Pancreas (tissue), 10 donors: ENCODE measurements at regions not wholly inside any gene's neighbourhood (a gene's known extent, or its start where the extent isn't known, plus 50 kb on each side); places are given as distances from the start of the nearest gene placed in this dataset.

ENCODE experiments used
- ATAC-seq, 4 donors: fragments of 200-7000 bp; cut with Tn5 transposase; one replicate each; pipeline versions ENCODE4 v1.8.0 to v1.9.1; 2020; ENCODE audit warnings: mild to moderate bottlenecking in 4 of 4, moderate library complexity in 4 of 4
- DNase-seq, 6 donors: peaks; one replicate each; pipeline ENCODE4 v3.0.0-alpha.2; 2020
- FAIRE-seq: peaks from 2 replicates; lab custom pipeline; 2012; peaks lifted over from hg19 to GRCh38; lab: Jason Lieb, UNC
- H3K27ac ChIP-seq, 4 donors: fragments of 200-600 bp; sonication (generic); 1 replicate in 3 of 4; 2 replicates in 1 of 4; pipeline versions ENCODE4 v1.5.0 to v1.8.0; 2020
- H3K27me3 ChIP-seq, 4 donors: fragments of 200-600 bp; one replicate each; pipeline ENCODE4 v1.8.0; 2021
- H3K36me3 ChIP-seq, 3 donors: fragments of 200-600 bp; sonication (generic) in 1 of 3; one replicate each; pipeline versions ENCODE4 v1.5.0 to v1.8.0; 2020 to 2021
- H3K4me1 ChIP-seq, 3 donors: fragments of 200-600 bp; one replicate each; pipeline ENCODE4 v1.8.0; 2021
- H3K4me3 ChIP-seq, 4 donors: fragments of 200-600 bp; sonication (generic) in 2 of 4; one replicate each; pipeline versions ENCODE4 v1.5.0 to v1.8.0; 2020 to 2021
- H3K9me3 ChIP-seq, 4 donors: fragments of 200-600 bp; one replicate each; pipeline ENCODE4 v1.8.0; 2021
- WGBS, 2 donors: extraction: QIAGEN DNeasy Blood & Tissue Kit; methylation state at CpG; one replicate each; pipeline ENCODE4 v1.1.7; 2013; 5-methylcytosine and 5-hydroxymethylcytosine counted together
- intact Hi-C, 3 donors: fragments of 100-400 bp; cut with DNase I; formaldehyde crosslinking; loops; one replicate each; pipeline versions ENCODE4 v1.11.1 to v1.14.2; 2022
- TF ChIP-seq, protein P1 (sequence below), 4 donors: fragments of 200-600 bp; sonication (generic) in 3 of 4; IDR thresholded peaks; one replicate each; pipeline versions ENCODE4 v1.5.0 to v1.8.0; 2021; ENCODE audit warnings: antibody characterized with exemption in 4 of 4
- donor health status: healthy with polysubstance abuse.
- donor health status: DM: no; HTN: no; CAD: no; lungs with moderate emphysema.
- donor health status: DM: no; HTN: no; CAD: no.
- donor health status: control.
- donor health status: control.
- donor health status: Bipolar disorder and iron deficiency.
- donor health status: DM: yes; HTN: yes; CAD: no.
- donor health status: DM: no; HTN: no; CAD: no.
- donor health status: DM: no; HTN: no; CAD: no.
- donor health status: DM: yes; HTN: yes; CAD: no.

DNA sequence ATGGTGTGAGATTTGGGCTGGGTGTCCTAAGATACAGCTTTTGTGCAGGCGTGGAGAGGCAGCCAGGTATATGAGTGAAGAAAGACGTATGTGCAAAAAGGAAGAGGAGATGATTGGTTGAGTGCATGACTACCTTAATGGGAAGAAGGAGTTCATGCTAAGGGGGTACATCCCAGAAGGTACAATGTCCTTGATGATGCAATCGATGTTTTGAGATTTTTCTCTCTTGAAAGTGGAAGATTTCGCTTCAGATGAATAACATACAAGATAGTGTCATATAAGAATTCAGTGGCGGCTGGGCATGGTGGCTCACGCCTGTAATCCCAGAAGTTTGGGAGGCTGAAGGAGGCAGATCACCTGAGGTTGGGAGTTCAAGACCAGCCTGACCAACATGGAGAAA, 357.1 kb downstream of the KLF12 start:
- no peaks in the 10 kb centered on the region for H3K27me3 ChIP-seq
- no peak overlapping the region for H3K27ac ChIP-seq
- no peak overlapping the region for H3K4me3 ChIP-seq
- DNase-seq (no peak), ATAC-seq (no peak), FAIRE-seq (no peak)
- TF ChIP-seq, protein P1, sequence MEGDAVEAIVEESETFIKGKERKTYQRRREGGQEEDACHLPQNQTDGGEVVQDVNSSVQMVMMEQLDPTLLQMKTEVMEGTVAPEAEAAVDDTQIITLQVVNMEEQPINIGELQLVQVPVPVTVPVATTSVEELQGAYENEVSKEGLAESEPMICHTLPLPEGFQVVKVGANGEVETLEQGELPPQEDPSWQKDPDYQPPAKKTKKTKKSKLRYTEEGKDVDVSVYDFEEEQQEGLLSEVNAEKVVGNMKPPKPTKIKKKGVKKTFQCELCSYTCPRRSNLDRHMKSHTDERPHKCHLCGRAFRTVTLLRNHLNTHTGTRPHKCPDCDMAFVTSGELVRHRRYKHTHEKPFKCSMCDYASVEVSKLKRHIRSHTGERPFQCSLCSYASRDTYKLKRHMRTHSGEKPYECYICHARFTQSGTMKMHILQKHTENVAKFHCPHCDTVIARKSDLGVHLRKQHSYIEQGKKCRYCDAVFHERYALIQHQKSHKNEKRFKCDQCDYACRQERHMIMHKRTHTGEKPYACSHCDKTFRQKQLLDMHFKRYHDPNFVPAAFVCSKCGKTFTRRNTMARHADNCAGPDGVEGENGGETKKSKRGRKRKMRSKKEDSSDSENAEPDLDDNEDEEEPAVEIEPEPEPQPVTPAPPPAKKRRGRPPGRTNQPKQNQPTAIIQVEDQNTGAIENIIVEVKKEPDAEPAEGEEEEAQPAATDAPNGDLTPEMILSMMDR (IDR thresholded peaks at IDR 0.05), result no peak
- WGBS, 2 donors, result 87 to 96% methylated on average over 6 of the region's 6 CpGs
- intact Hi-C loops, result no loop called here
- H3K9me3 ChIP-seq, result no peaks in the 10 kb centered on the region
- no peaks in the 10 kb centered on the region for H3K36me3 ChIP-seq
- no peaks in the 10 kb centered on the region for H3K4me1 ChIP-seq

DNA sequence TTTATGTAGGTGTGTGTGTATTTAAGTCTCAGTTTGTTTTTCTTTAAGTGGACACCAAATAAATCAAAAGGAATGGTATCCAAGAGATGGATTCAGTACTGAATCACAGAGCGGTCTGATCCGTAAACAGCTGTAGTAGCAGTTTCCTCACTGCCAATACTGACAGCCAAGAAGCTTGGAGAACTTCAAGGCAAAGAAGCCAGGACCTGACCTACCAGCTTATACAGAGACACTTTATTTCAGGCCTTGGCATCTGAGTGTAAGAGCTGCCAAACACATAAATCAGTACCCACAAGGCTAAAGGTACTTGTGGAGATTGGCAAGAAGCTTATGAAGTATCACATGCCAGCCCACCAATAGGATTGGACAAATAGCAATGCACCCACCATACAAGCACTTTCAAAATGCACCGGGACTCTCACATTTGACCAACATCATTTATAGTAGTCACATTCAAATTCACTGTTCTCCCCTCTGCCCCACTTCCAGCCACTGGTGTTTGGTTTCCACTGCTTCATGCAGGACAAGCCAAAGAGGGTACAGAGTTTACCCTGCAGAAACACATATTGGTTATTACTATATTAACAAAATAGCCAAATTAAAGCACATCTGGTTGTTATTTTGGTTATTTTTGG, 357.9 kb downstream of the KLF12 start:
- WGBS, 2 donors, result 91% methylated on average over 3 of the region's 3 CpGs
- no peaks in the 10 kb centered on the region for H3K9me3 ChIP-seq
- H3K36me3 ChIP-seq, result no peaks in the 10 kb centered on the region
- ATAC-seq (no peak), DNase-seq (no peak), FAIRE-seq (no peak)
- intact Hi-C loops, result no loop called here
- TF ChIP-seq, protein P1 (IDR thresholded peaks at IDR 0.05), result no peak
- no peaks in the 10 kb centered on the region for H3K4me1 ChIP-seq
- no peaks in the 10 kb centered on the region for H3K27me3 ChIP-seq
- no peak overlapping the region for H3K4me3 ChIP-seq
- H3K27ac ChIP-seq, result no peak overlapping the region

DNA sequence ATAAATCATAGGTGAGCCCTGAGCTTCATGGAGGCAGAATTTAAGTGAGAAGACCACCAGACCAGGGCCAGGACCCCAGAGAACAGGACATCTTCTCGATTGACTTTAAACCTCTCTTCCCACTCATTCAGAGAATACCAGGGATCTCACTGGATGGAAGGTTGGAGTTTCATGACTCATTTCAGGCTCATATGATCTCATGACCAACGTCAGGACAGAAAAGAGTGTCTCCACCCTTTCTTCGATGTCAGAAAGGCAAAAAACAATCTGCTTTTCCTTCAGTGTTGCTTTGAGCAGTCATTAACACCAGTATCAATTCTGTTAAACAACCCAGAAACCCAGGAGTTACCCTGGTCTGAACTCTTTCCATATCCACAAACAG, 361.0 kb downstream of the KLF12 start:
- 48 to 64% methylated on average over 3 of the region's 3 CpGs for WGBS, 2 donors
- Histone ChIP-seq H3K27ac (no peak overlapping the region), H3K4me3 (no peak overlapping the region), H3K9me3 (no peaks in the 10 kb centered on the region), H3K4me1 (no peaks in the 10 kb centered on the region), H3K27me3 (no peaks in the 10 kb centered on the region), H3K36me3 (no peaks in the 10 kb centered on the region)
- no peak for DNase-seq
- no peak for FAIRE-seq
- TF ChIP-seq, protein P1 (IDR thresholded peaks at IDR 0.05), result no peak
- ATAC-seq, result no peak
- intact Hi-C loops, result no loop called here

DNA sequence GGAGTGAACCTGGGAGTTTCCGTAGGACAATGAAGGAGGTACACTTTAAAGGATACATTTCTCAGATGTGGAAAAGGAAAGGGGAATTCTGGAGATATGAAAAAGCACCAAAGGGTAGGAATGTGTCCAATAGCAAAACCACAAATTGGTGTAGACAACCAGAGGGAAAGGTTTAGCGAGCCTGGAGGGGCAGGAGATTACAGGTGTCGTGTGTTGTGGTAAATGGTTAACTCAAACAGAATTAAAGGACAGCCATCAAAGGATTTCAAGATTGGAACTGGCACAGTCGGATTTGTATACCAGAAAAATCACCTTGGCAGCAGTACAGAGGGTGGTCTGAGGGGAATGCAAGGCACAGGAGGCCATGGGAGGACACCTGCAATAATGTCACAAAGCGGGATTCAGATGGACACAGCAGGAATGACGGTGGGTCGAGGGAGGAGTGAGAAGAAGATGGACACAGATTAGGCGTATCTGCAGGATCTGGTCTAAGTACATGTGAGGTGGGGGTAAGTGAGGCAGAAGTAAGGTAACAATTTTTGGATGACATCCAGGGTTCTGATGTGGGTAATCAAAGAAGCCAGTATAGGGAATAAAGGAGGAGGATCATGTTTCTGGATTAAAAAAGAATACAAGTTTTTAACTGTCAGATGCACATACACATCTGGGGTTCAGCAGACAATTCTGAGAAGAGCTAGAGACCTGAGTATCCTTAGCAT, 361.6 kb downstream of the KLF12 start:
- DNase-seq, result no peak
- Histone ChIP-seq H3K27me3 (no peaks in the 10 kb centered on the region), H3K4me3 (no peak overlapping the region), H3K27ac (no peak overlapping the region), H3K4me1 (no peaks in the 10 kb centered on the region), H3K36me3 (no peaks in the 10 kb centered on the region), H3K9me3 (no peaks in the 10 kb centered on the region)
- 55 to 74% methylated on average over 8 of the region's 8 CpGs for WGBS, 2 donors
- FAIRE-seq, result no peak
- TF ChIP-seq, protein P1 (IDR thresholded peaks at IDR 0.05), result no peak
- no peak for ATAC-seq
- intact Hi-C loops, result no loop called here

DNA sequence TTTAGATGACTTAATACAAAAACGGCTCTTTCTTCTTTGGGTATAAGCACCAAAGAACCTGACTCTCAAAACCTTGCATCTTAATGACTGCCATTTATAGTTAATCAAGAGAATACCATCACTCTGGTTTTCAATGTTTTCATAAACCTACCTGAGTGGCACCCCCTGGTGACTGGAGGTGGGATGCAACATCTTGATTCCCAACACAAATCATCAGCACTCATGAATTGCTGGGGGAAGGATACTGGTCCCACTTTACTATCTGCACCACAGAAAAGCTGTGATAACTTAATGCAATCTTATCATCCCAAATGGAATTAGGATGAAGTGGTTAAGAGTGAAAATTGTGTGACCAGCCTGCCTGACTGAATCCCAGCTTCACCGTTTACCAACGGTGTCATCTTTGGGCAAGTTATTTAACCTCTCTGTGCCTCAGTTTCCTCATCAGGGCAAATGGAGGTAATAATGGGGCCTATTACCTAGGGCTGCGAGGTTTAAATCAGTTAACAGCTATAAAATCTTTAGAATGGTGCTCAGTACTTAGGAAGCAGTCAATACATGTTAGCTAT, 366.4 kb downstream of the KLF12 start:
- Histone ChIP-seq H3K27me3 (no peaks in the 10 kb centered on the region), H3K4me3 (no peak overlapping the region), H3K9me3 (no peaks in the 10 kb centered on the region), H3K27ac (no peak overlapping the region), H3K36me3 (no peaks in the 10 kb centered on the region), H3K4me1 (peaks cover 7 to 19% (median 9%) of the 10 kb centered on the region in 3 donors)
- 89 to 90% methylated on average over 4 of the region's 4 CpGs for WGBS, 2 donors
- ATAC-seq (no peak), FAIRE-seq (no peak), DNase-seq (no peak)
- TF ChIP-seq, protein P1 (IDR thresholded peaks at IDR 0.05), result no peak
- intact Hi-C loops, result no loop called here
